NCI-H69 (cell line): ENCODE measurements at regions not wholly inside any gene's neighbourhood (a gene's known extent, or its start where the extent isn't known, plus 50 kb on each side); places are given as distances from the start of the nearest gene placed in this dataset.
A peak's percentile ranks its signal among the peaks of the same experiment; 100 is the strongest.

ENCODE experiments used
- DNase-seq: peaks from one replicate; lab custom pipeline; 2025; lab: John Stamatoyannopoulos, UW

- DNase-seq, result no peak
Observed at GRCh38 chr22:26732284-26732683, 74.9 kb downstream of the MIAT start.

DNA sequence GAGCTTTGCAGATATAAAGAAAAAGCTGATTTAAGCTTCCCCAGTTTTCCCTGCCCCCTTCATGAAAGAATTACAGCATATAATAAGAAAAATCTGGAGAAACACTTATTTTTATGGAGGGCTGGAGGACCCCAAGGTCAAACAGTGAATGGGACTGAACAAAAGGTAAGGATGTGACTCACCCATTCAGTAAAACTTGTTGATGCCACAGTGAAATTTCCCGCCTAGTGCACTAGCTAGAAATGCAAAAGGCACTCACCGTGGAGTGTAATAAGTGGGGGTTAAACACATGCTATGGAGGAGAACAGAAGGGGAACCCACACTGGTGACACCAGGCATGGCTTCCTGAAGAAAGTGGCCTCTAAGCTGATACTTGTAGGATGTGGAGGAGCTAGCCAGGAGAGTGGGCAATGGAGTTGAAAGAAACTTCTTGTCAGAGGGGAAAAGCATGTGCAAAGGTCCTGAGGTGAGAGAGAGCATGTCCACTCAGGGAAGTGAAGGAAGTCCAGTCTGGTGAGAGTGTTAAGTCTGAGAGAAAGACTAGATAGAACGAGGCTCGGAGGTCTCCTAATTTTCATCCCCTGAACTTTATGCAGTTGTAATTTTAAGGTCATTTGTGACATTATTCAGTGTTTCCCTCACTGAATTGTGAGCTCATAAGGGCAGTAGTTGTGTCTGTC is 77.1 kb downstream of the MIAT start:
- no peak for DNase-seq

DNA sequence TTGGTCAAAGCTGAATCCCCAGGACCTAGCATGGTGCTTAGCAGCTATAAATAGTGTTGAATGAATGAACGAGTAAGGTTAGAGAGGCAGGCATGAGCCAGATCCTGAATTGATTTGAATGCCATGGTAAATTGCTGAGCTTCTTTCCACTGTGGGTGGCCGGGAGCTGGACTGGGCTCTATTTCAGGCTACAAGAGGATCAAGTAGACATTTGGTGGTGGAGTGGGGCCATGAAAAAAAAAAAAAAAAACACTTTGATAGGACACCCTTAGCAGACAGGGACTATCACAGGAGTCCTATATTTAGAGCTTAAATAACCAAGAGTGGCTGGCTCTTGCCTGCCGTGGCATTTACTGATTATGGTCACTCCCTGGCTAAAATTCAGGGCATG is 77.6 kb downstream of the MIAT start:
- DNase-seq, result no peak

DNA sequence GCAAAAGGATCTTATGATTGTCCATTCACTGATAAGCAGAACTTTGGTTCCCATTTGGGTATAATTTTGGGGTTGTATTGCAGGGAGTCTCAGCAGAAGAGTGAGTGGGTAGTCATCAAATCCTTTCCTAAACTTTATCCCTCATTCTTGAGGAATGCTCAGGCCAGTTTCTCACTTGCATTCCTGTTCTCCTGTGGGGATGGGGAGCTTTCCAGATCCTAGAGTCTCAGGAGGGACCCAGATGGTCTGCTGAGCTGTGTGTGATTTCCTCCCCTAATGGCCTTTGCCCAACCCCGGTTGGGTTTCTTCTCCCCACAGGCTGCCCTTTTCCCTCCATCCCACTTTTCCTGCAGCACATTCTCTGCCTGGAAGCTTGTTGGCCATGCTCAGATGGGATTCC is 79.9 kb downstream of the MIAT start:
- no peak for DNase-seq

DNA sequence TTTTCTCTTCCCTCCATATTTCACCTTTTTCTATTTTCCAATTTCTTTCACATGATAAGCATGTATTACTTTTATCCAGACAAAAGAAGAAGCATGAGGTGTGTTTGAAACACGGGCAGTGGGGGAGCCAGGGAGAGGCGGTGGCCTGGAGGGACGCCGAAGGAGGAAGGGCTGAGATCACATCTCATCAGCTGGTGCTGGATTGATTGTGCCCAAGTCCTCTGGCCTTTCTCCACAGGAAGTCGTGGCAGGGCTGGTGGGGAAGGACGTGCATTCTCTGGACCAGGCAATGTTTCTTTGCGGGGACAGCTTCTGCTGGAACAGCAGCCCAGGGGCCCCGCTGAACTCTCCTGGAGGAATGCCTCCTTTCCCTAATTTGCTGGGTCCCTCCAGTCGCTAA is 82.9 kb downstream of the MIAT start:
- DNase-seq, result peak; percentile 20

GRCh38 chr22:26743149-26743548 is 85.8 kb downstream of the MIAT start:
- DNase-seq, result no peak

DNA sequence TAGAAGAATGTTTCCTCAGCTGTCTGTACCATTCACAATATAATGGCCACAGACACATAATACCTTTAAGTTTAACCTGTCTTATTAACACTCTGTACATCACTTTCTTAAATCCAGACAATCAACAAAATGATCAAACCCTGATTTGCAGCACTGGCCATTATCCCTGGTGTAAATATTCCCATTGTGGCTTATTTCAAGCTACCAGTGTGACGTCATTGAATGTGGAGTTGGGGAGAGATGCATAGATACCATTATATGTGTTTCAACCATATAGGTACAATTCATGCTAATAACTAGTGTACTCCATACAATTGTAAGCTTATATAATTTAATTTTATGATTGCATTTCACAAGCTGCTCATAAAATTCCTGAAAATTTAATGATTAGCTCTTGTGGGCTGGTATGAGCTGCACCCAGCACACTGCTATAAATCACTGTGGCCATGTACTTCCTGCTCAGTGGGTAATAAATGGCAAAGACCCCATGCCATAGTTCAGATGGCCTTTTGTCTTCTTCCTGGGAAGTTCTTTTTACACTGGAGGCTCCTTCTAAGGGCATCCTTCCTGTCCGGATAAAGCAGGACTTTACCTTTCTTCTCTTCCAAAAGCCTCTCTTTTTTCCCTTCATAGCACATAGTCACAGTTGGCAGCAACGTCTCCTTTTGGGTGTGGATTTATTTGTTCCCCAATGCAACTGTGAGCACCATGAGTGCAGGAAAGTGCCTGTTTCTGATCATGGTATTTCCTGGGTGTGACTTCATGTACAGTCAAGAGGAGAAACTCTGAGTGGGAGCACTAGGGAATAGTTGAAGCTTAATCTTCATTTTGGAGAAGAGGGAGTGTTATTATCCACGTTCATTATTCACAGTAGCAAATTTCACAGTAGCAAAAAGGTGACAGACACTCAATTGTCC is 87.8 kb downstream of the MIAT start:
- no peak for DNase-seq

DNA sequence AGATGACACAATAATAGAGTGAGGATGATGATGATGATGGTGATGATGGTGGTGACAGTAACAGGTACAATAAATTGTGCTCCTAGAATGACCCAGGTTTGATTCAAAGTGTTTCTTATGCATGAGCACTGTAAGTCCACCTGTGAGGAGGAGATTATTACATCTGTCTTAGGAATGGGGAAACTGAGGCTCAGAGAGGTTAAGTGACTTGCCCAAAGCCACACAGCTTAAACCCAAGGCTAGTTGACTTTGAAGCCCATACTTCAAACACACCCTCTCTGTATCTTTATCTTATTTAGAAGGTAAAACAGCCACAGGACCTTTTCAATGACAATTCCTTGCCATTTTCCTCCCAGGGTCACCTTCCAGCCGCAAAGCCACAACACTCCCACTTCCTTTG is 88.9 kb downstream of the MIAT start:
- DNase-seq, result no peak

DNA sequence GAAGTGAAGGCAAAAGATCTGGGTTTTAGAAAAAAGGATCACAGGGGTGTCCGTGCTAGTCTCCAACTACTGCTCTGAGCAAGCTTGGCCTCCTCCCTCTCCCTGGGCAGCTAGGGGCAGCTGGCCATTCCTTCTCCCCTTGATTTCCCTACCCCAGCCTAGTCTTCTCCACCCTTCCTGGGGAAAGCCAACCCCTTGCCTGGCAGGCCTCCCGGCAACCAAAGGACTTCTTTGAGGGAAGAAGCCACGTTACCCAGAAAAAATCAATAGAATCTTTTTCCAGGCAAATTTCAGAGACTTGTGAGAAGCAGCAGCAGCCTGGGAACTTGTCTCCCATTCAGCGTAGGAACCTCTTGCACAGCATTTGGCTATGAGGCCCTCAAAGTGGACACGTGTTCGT is 91.5 kb downstream of the MIAT start:
- no peak for DNase-seq

DNA sequence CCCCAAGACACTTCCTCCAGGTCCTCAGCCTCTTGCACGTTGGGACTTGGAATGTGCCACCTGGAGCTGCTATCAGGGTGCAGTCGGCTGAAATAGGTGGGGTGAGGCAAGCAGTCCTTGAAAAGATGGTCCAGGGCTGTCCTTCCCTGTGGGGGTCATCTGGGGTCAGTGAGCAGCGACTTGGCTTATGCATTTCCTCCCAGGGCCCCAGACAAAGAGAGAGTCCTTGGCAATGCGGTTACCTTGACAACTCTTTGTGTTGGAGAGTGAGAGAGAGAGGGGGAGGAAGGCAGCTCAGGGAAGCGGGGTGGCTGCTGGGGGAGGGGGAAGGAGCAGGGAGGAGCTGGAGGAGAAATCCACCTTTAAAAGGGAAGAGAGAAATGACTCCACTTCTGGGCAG is 93.8 kb downstream of the MIAT start:
- DNase-seq, result peak; percentile 76

- DNase-seq, result no peak
Observed at GRCh38 chr22:26753125-26753862, 95.9 kb downstream of the MIAT start.

DNA sequence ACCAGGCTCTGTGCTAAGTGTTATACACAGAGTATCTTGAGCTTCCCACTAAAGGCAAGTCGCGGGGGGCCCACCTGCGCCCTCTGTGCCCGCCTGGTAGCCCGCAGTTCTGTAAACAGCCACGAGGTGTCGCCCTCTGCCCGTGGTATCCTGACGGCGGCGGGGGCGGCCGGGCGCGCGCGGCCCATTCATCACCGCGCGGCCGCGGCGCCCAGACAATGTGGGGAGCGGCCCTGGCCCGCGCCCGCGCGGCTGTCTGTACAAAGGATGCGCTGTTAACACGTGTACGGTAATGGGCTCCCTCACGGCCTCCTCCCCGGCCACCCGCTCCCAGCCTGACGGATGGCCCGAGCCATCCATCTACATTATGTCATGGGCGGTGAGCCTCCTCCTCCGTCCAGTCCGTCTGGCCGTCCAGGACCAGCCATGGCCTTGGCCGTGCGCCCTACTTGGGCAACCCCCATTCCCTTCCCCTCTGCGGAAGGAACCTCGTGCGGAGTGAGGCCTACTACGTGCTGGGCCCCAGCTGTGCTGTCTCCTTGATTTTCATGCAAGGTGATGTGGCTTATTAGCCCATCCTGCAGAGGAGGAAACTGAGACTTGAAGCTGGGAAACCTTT is 99.4 kb downstream of the MIAT start:
- DNase-seq, result peak; percentile 69

DNA sequence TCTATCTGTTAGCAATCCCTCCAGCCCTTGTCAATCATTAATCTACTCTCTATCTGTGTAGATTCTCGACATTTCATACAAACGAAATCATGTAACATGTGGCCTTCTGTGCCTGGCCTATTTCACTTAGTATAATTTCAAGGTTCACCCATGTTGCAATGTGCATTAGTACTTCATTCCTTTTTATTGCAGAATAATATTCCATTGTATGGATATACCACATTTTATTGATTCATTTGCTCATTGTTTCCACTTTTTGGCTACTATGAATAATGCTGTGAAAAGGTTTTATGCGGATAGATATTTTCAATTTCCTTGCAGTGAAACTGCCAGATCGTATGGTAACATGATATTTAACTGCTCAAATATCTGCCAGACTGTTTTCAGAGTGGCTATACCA is 100.1 kb downstream of the MIAT start:
- DNase-seq, result no peak

- DNase-seq, result no peak
Observed at GRCh38 chr22:26762503-26763472, 105.4 kb downstream of the MIAT start.

DNA sequence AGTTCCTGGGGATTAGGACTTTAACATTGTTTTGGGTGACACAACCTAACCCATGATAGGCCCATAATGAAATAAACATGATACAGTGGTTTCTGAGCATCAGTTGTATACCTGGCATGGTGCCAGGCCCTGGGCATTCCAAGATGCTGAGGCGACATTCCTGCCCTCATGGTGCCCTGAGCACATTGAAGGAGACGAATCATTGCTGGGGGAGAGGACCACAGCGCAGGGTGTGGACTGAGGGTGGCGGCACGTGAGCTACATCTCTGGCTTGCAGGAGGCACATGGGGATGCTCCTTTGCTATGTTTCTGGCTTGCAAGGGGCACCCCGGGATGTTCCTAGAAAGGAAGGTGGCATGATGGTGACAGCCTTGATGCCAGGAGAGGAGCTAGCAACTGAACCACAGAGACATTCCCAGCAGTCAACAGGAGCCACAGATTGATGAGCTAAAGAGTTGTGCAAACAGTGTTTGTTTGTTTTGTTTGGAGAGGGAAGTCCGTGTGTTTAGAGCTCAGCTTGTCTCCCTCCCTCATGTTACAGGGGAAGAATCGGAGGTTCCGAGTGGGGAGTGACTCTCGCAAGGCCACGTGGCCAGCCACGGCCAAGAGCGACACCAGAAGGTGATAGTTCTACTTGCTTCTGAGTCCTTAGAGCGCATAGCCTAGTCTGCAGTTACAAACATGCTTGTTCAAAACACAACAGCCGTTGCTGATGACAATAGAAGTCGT is 106.4 kb downstream of the MIAT start:
- peak; percentile 69 for DNase-seq

- no peak for DNase-seq
Observed at GRCh38 chr22:26766510-26767350, 109.3 kb downstream of the MIAT start.

DNA sequence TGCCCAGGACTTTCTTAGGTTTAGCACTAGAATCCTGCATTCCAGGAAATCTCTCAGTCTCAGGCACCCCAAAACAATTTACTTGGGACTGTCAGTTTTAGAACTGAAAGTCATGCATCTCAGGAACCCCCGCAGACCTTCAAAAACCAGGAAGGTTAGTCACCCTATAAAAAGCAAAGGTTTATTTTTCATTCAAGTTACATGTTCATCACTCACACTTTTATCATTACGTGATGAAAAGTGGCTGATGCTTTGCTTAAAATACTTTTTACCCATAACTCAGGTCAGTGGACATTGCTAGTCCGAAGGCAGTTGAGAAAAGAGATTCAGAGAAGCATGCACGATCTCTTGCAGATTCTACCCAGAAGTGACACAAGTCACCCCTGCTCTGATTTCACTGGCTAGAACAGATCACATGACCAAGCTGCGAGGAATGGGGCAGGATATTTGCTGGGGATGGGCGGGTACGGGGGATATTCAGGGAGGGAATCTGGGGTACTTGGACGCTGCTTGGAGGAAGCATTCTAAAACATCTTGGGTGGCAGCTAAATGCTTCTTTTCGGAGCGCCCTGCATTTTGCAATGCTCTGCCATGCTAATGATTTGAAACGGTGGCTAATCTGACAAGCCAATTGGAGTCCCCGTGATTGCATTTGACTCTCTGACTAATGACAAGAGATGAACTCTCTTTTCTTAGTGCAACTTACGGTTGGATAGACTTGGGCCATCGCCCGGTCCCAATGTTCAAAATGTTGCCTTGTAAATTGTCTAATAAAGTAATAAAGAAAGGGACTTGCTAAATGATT is 110.2 kb downstream of the MIAT start:
- DNase-seq, result no peak

DNA sequence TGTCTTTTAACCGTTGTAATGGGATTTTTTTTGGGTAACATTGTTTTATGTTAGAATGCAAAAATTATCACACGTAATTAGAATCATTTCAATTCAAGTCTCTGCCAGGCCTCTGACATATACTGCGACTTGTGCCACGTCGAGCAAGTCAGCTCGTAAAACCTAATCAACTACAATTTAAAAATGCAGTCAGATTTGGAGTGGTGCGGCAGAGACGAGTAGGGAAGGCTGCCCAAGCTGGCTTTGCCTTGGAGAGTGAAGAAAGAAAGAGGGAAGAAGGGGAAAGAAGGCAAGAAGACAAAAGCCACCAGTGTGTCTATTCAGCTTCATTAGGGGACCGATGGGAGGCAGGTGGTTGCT is 110.7 kb downstream of the MIAT start:
- DNase-seq, result no peak

DNA sequence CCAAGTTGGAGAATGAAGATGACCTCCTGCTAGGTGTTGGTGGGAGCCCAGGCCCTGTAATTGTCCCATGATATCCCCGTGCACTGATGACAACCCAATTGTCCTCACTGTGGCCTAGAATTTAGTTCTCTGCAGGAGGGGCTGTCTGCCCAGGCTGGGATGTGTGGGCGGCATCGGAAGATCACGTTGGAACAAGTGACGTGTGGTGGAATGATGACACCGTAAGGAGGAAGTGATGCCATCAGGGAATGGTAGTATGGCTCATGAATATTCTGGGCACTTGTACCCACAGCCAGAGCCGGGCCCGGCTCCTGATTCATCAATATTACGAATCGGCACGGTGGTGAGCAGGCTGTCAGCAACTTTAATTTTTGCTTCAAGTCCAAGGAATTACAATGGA is 111.6 kb downstream of the MIAT start:
- no peak for DNase-seq
